WI38 (cell line): ENCODE measurements at regions not wholly inside any gene's neighbourhood (a gene's known extent, or its start where the extent isn't known, plus 50 kb on each side); places are given as distances from the start of the nearest gene placed in this dataset.

Source experiments
- H3K4me3 ChIP-seq: 2 replicates; pipeline ENCODE4 v1.5.1; 2011; ENCODE audit warnings: low read depth, mild to moderate bottlenecking, control low read depth, low read length
- CTCF ChIP-seq: IDR thresholded peaks from 2 replicates; pipeline ENCODE4 v1.5.1; 2012; ENCODE audit warnings: low read depth, mild to moderate bottlenecking, control low read depth, low read length

GRCh38 chr22:49713003-49713402, 114.7 kb downstream of the BRD1 start:
- TF ChIP-seq CTCF = no peak

DNA sequence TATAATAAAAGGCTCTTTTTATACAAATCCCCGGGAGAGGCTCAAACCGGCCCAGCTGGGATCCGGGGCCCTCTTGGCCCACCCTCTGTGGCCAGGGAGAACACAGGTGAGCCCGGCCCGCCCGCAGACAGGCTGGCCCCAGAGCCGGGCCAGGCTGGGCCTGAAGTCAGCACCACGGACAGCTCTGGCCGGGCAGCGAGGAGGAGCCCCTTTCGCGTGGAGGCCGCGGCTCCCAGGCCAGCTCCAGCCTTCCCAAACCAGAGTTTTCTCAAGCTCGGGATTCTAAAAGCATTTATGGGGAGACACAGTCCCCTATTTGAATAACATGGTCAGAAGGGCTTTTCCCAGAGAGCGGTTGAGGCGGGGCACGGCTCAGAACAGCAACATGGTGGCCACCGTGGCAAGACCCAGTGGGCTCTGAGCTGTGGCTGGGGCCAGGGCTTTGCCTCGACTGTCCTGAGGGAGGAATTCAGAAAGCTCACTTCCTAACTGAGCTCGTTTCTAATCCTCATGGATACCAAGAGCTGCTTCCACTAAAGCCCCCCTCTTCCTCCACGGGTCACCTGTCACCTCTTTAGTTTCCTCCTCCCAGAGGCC, 115.4 kb downstream of the BRD1 start:
- no peak for TF ChIP-seq CTCF
- no peak overlapping the region for H3K4me3 ChIP-seq

More at GRCh38 chr22:49713003-49713402, 114.7 kb downstream of the BRD1 start:
- H3K4me3 ChIP-seq = no peak overlapping the region

- no peak overlapping the region for H3K4me3 ChIP-seq
- TF ChIP-seq CTCF = no peak
These were observed 116.9 kb downstream of the BRD1 start for GRCh38 chr22:49710746-49711145.

DNA sequence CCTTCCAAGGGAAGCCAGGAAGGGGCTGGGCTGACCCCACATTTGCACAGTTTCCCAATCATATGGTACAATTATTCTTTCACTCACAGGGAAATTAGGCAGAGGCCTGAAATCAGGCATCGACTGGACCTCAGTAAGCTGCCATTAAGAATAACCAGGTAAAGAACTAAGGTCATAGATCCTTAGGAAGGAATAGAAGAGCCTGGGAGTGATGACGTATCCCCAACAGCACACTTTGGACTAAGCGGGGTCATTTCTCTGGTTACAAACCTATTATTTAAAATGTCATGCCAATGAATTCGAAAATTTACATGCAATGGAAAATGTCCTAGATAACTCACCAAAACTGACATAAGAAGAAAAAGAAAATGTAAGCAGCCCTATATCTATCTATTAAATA, 118.2 kb downstream of the BRD1 start:
- TF ChIP-seq CTCF = no peak
- H3K4me3 ChIP-seq = no peak overlapping the region

DNA sequence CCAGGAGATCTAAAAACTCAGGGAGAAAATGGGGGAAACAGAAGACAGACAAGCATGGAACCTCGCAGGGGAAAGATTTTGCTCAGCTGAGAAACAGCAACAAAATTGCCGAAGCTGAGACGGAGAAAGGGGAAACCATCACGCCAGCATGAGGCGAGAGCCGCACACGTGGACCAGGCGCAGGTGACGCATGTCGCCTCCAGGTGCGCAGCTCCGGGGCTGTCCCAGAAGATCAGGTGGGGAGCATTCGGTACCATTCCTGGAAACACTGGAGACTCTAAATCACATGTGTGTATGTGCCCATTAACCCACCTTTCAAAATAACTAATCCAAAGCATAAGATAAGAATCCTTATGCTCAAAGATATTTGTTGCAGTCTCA, 121.7 kb downstream of the BRD1 start:
- no peak overlapping the region for H3K4me3 ChIP-seq
- TF ChIP-seq CTCF = no peak

DNA sequence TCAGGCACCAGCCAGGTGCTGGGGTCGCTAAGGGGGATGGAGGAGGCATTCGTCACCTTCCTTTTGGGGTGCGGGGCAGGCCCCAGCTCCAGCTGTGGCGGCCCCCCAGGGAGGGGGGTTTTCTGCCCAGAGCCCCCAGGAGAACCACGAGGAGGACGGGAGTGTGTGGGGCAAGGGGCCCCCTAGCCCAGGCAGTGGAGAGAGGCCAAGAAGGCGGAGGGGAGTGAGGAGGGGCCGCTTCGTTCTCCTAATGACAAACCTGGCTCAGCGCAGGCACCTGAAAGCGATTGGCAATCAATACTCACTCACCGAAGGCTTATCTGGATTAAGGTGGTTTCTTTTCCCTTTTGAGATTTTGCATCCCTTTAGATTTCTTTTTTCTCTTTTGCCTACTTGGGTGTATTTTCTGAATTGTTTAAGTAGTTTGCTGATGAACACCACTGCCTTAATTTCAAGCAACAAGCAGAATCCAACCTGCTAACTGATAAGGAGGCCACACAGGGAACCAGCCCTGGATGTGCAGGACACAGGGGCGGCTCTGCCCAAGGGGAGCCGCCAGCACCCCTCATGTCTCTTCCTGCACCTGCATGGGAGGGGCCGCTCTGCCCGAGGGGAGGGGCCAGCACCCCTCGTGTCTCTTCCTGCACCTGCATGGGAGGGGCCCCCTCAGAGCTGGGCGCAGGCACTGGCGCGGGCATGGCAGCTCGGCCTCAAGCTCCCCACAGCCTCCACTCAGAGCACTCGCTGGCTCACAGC, 122.3 kb downstream of the BRD1 start:
- H3K4me3 ChIP-seq = no peak overlapping the region
- TF ChIP-seq CTCF = no peak
